BJ (cell line): ENCODE measurements at regions not wholly inside any gene's neighbourhood (a gene's known extent, or its start where the extent isn't known, plus 50 kb on each side); places are given as distances from the start of the nearest gene placed in this dataset.
"Not testable (repeated sequence)": the region's sequence is repeated elsewhere in the genome, so short reads cannot be mapped to it uniquely, and the experiment has no call there.

Experiments used
- CTCF ChIA-PET: fragments of 350-600 bp; formaldehyde crosslinking; extraction: SDS; loops from one replicate; lab custom pipeline; 2021; ENCODE audit warnings: antibody characterized with exemption, inconsistent platforms; lab: Yijun Ruan, JAX
- POLR2A ChIA-PET: fragments of 300-600 bp; sonication (Branson Sonifier 250); formaldehyde crosslinking; extraction: SDS; loops from one replicate; lab custom pipeline; 2021; ENCODE audit warnings: antibody characterized with exemption; lab: Charles Lee
- DNase-seq: peaks from one replicate; pipeline ENCODE4 v3.0.0-alpha.2; 2011; ENCODE audit warnings: low read depth
- H3K27me3 ChIP-seq: 2 replicates; pipeline ENCODE4 v1.6.0; 2011; ENCODE audit warnings: low read length; ENCODE audit not compliant: control insufficient read depth, insufficient read depth
- H3K36me3 ChIP-seq: 2 replicates; pipeline ENCODE4 v1.5.1; 2011; ENCODE audit warnings: low read length; ENCODE audit not compliant: control insufficient read depth, insufficient read depth
- H3K4me3 ChIP-seq: 2 replicates; pipeline ENCODE4 v1.5.1; 2011; ENCODE audit warnings: low read depth, mild to moderate bottlenecking, control low read depth, low read length
- TF ChIP-seq, protein P1 (sequence below): IDR thresholded peaks from 2 replicates; pipeline ENCODE4 v1.5.1; 2011; ENCODE audit warnings: low read depth, mild to moderate bottlenecking, control low read depth, inconsistent platforms, low read length, moderate library complexity; ENCODE audit not compliant: insufficient read depth

DNA sequence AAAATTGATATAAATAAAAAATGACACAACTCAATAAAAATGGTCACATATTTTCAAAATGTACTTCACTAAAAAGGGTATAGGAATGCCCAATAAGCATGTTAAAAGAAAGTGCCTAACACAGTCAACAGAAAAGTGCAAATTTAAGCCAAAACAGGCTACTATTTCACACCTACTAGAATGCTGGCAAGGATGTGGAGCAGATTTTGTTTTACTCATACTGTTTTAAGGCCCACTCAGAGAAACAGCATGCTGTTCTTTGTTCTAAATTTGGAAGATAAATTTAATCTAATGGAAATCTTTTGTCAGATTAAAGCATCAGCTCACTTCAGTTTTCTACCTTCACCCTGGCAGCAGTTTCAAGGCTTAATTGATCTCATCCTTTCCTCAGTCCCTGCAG lies 576.8 kb upstream of the HS3ST1 start:
- POLR2A ChIA-PET: no interaction called here
- H3K27me3 ChIP-seq: no peaks in the 10 kb centered on the region
- no peak overlapping the region for H3K4me3 ChIP-seq
- no peaks in the 10 kb centered on the region for H3K36me3 ChIP-seq
- CTCF ChIA-PET: no interaction called here
- TF ChIP-seq, protein P1, sequence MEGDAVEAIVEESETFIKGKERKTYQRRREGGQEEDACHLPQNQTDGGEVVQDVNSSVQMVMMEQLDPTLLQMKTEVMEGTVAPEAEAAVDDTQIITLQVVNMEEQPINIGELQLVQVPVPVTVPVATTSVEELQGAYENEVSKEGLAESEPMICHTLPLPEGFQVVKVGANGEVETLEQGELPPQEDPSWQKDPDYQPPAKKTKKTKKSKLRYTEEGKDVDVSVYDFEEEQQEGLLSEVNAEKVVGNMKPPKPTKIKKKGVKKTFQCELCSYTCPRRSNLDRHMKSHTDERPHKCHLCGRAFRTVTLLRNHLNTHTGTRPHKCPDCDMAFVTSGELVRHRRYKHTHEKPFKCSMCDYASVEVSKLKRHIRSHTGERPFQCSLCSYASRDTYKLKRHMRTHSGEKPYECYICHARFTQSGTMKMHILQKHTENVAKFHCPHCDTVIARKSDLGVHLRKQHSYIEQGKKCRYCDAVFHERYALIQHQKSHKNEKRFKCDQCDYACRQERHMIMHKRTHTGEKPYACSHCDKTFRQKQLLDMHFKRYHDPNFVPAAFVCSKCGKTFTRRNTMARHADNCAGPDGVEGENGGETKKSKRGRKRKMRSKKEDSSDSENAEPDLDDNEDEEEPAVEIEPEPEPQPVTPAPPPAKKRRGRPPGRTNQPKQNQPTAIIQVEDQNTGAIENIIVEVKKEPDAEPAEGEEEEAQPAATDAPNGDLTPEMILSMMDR: no peak
- no peak for DNase-seq

DNA sequence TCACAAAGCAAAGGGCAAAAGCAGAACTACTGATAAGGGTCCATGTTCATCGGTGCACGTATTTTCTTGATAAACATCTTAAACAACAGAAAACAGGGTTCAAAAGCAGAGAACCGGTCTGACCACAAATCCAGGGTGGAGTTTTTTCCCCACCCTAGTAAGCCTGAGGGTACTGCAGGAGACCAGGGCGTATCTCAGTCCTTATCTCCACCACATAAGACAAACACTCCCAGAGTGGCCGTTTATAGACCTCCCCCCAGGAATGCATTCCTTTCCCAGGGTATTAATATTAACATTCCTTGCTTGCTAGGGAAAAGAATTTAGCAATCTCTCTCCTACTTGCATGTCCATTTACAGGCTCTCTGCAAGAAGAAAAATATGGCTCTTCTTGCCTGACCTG lies 567.9 kb upstream of the HS3ST1 start:
- H3K36me3 ChIP-seq, DNase-seq, POLR2A ChIA-PET, H3K4me3 ChIP-seq, H3K27me3 ChIP-seq, CTCF ChIA-PET: not testable (repeated sequence)

GRCh38 chr4:11976726-11977263 lies 548.1 kb upstream of the HS3ST1 start:
- TF ChIP-seq, protein P1: no peak
- Histone ChIP-seq H3K4me3 (no peak overlapping the region), H3K36me3 (no peaks in the 10 kb centered on the region), H3K27me3 (no peaks in the 10 kb centered on the region)
- no peak for DNase-seq
- POLR2A ChIA-PET: no interaction called here
- CTCF ChIA-PET: no interaction called here

GRCh38 chr4:11973270-11973669 lies 544.6 kb upstream of the HS3ST1 start:
- Histone ChIP-seq H3K27me3 (no peaks in the 10 kb centered on the region), H3K4me3 (no peak overlapping the region), H3K36me3 (no peaks in the 10 kb centered on the region)
- ChIA-PET POLR2A (no interaction called here), CTCF (no interaction called here)
- DNase-seq: no peak
- TF ChIP-seq, protein P1: no peak

GRCh38 chr4:11970754-11971153 lies 542.1 kb upstream of the HS3ST1 start:
- DNase-seq: no peak
- ChIA-PET POLR2A (no interaction called here), CTCF (no interaction called here)
- Histone ChIP-seq H3K36me3 (no peaks in the 10 kb centered on the region), H3K27me3 (no peaks in the 10 kb centered on the region), H3K4me3 (no peak overlapping the region)
- TF ChIP-seq, protein P1: no peak

- H3K36me3 ChIP-seq: no peaks in the 10 kb centered on the region
- ChIA-PET POLR2A (no interaction called here), CTCF (no interaction called here)
- H3K4me3 ChIP-seq: no peak overlapping the region
- TF ChIP-seq, protein P1: no peak
- no peak for DNase-seq
- H3K27me3 ChIP-seq: no peaks in the 10 kb centered on the region
These were observed 538.1 kb upstream of the HS3ST1 start for GRCh38 chr4:11966782-11967181.
